HT-29 (cell line): ENCODE measurements at regions not wholly inside any gene's neighbourhood (a gene's known extent, or its start where the extent isn't known, plus 50 kb on each side); places are given as distances from the start of the nearest gene placed in this dataset.
"Not testable (repeated sequence)": the region's sequence is repeated elsewhere in the genome, so short reads cannot be mapped to it uniquely, and the experiment has no call there.

Source experiments
- DNase-seq: peaks from one replicate; pipeline ENCODE4 v3.0.0-alpha.2; 2015; ENCODE audit warnings: low spot score

- DNase-seq: no peak
These were observed 158.3 kb downstream of the PDCD6IP start for GRCh38 chr3:33956776-33957175.

GRCh38 chr3:33957176-33957575 is 158.7 kb downstream of the PDCD6IP start:
- no peak for DNase-seq

GRCh38 chr3:33958661-33959060 is 160.2 kb downstream of the PDCD6IP start:
- DNase-seq: no peak

- no peak for DNase-seq
These were observed 164.0 kb downstream of the PDCD6IP start for GRCh38 chr3:33962396-33962795.

- DNase-seq: not testable (repeated sequence)
These were observed 171.8 kb downstream of the PDCD6IP start for GRCh38 chr3:33970180-33970579.

GRCh38 chr3:33971055-33971454 is 172.6 kb downstream of the PDCD6IP start:
- DNase-seq: no peak

GRCh38 chr3:33975463-33975862 is 177.0 kb downstream of the PDCD6IP start:
- DNase-seq: no peak

GRCh38 chr3:33977227-33977626 is 178.8 kb downstream of the PDCD6IP start:
- no peak for DNase-seq

GRCh38 chr3:33980252-33980651 is 181.8 kb downstream of the PDCD6IP start:
- DNase-seq: peak; percentile 58

- no peak for DNase-seq
These were observed 183.9 kb downstream of the PDCD6IP start for GRCh38 chr3:33982269-33982798.

- DNase-seq: not testable (repeated sequence)
These were observed 184.5 kb downstream of the PDCD6IP start for GRCh38 chr3:33982949-33983348.

GRCh38 chr3:33989229-33989628 is 190.8 kb downstream of the PDCD6IP start:
- DNase-seq: no peak

GRCh38 chr3:33991673-33992072 is 193.2 kb downstream of the PDCD6IP start:
- no peak for DNase-seq

- no peak for DNase-seq
These were observed 195.2 kb downstream of the PDCD6IP start for GRCh38 chr3:33993631-33994030.

- DNase-seq: no peak
These were observed 196.1 kb downstream of the PDCD6IP start for GRCh38 chr3:33994568-33994967.

GRCh38 chr3:34000301-34000700 is 201.9 kb downstream of the PDCD6IP start:
- DNase-seq: peak; percentile 28

GRCh38 chr3:34001022-34001421 is 202.6 kb downstream of the PDCD6IP start:
- peak; percentile 57 for DNase-seq

GRCh38 chr3:34001990-34002389 is 203.6 kb downstream of the PDCD6IP start:
- no peak for DNase-seq

GRCh38 chr3:34002569-34003100 is 204.2 kb downstream of the PDCD6IP start:
- no peak for DNase-seq

- DNase-seq: no peak
These were observed 207.5 kb downstream of the PDCD6IP start for GRCh38 chr3:34005886-34006285.

- no peak for DNase-seq
These were observed 209.8 kb downstream of the PDCD6IP start for GRCh38 chr3:34008191-34008590.

- DNase-seq: peak; percentile 4
These were observed 210.7 kb downstream of the PDCD6IP start for GRCh38 chr3:34008836-34009809.
